Neural cell (in vitro differentiated cells): ENCODE measurements at regions not wholly inside any gene's neighbourhood (a gene's known extent, or its start where the extent isn't known, plus 50 kb on each side); places are given as distances from the start of the nearest gene placed in this dataset.

ENCODE experiments used
- CTCF ChIP-seq: fragments of 450-650 bp; IDR thresholded peaks from 2 replicates; pipeline ENCODE4 v1.5.1; 2014; ENCODE audit warnings: antibody characterized with exemption, mild to moderate bottlenecking, moderate library complexity; ENCODE audit not compliant: poor library complexity, severe bottlenecking
- EP300 ChIP-seq: fragments of 450-650 bp; conservative IDR thresholded peaks from 2 replicates; pipeline ENCODE4 v1.6.1; 2014; ENCODE audit warnings: antibody characterized with exemption, mild to moderate bottlenecking, moderate library complexity; ENCODE audit not compliant: poor library complexity, severe bottlenecking
- EZH2 ChIP-seq: fragments of 200-600, 300-800 bp; shearing (Covaris generic), sonication (generic); IDR thresholded peaks from 2 replicates; pipeline ENCODE4 v1.6.1; 2014; ENCODE audit warnings: antibody characterized with exemption, low read length, borderline replicate concordance, mild to moderate bottlenecking; ENCODE audit not compliant: insufficient read depth, poor library complexity, severe bottlenecking
- POLR2AphosphoS5 ChIP-seq: IDR thresholded peaks from 2 replicates; pipeline ENCODE4 v1.6.1; 2012
- RAD21 ChIP-seq: fragments of 450-650 bp; conservative IDR thresholded peaks from 2 replicates; pipeline ENCODE4 v1.6.1; 2014; ENCODE audit warnings: antibody characterized with exemption, mild to moderate bottlenecking, moderate library complexity
- REST ChIP-seq: IDR thresholded peaks from 2 replicates; pipeline ENCODE4 v1.6.1; 2012; ENCODE audit warnings: borderline replicate concordance
- TAF1 ChIP-seq: IDR thresholded peaks from 2 replicates; pipeline ENCODE4 v1.6.1; 2012; ENCODE audit warnings: low read depth

- no peak for TF ChIP-seq CTCF
- no peak for TF ChIP-seq EP300
- no peak for TF ChIP-seq RAD21
- no peak for TF ChIP-seq REST
- TF ChIP-seq POLR2AphosphoS5 = no peak
- TF ChIP-seq TAF1 = no peak
- no peak for TF ChIP-seq EZH2
These were observed 242.7 kb upstream of the STT3B start for GRCh38 chr3:31290046-31290445.
